HCT116 (cell line): ENCODE measurements at regions not wholly inside any gene's neighbourhood (a gene's known extent, or its start where the extent isn't known, plus 50 kb on each side); places are given as distances from the start of the nearest gene placed in this dataset.
"Not testable (repeated sequence)": the region's sequence is repeated elsewhere in the genome, so short reads cannot be mapped to it uniquely, and the experiment has no call there.

Experiments
- ATAC-seq: fragments of 200-7000 bp; cut with Tn5 transposase; 2 replicates; pipeline ENCODE4 v1.9.1; 2020; ENCODE audit warnings: mild to moderate bottlenecking, moderate library complexity
- BruUV-seq: library from RNA; stranded (reverse); fragments of 400-500 nt; replicated peaks from 2 replicates; lab custom pipeline; 2021; lab: Mats Ljungman, UMichigan
- CTCF ChIA-PET: fragments of 300-600 bp; sonication (Branson Sonifier 250); formaldehyde crosslinking; loops from one replicate; lab custom pipeline; 2021; ENCODE audit warnings: antibody characterized with exemption; lab: Charles Lee
- POLR2A ChIA-PET: fragments of 300-600, 350-600 bp; sonication (Branson Sonifier 250); formaldehyde crosslinking; loops from one replicate; lab custom pipeline; 2021; ENCODE audit warnings: antibody characterized with exemption; lab: Charles Lee
- RAD21 ChIA-PET, 2 experiments: fragments of 300-600 bp; sonication (Branson Sonifier 250); formaldehyde crosslinking; loops; one replicate each; lab custom pipeline; 2023; ENCODE audit warnings: low total read pairs in 2 of 2; ENCODE audit not compliant: uncharacterized antibody in 2 of 2, unreplicated experiment in 2 of 2, low non-redundant PET in 1 of 2; lab: Charles Lee
- DNase-seq: peaks from one replicate; pipeline ENCODE4 v3.0.0-alpha.2; 2010; ENCODE audit warnings: low read depth, low spot score
- H2AFZ ChIP-seq: fragments of 200-600 bp; shearing (Covaris generic), sonication (generic); 2 replicates; pipeline ENCODE4 v1.6.1; 2017; ENCODE audit warnings: low read depth, mixed run types, mixed read lengths, antibody characterized with exemption, low read length; ENCODE audit not compliant: poor library complexity, severe bottlenecking
- H3K27ac ChIP-seq: 2 replicates; pipeline ENCODE4 v1.5.1; 2012; ENCODE audit warnings: low read depth, low read length
- H3K27me3 ChIP-seq: fragments of 200-600 bp; sonication (generic); 2 replicates; pipeline ENCODE4 v1.6.1; 2016; ENCODE audit warnings: mixed run types, low read length, mixed read lengths; ENCODE audit not compliant: insufficient read depth
- H3K36me3 ChIP-seq, 2 experiments: fragments of 200-500 bp in 1 of 2; fragments of 200-600 bp in 1 of 2; sonication (Bioruptor generic) in 1 of 2; sonication (generic) in 1 of 2; 2 replicates each; pipeline versions ENCODE4 v1.5.1 to v1.6.1; 2014 to 2016; ENCODE audit warnings: low read length in 2 of 2, inconsistent platforms in 1 of 2, mixed read lengths in 1 of 2, mixed run types in 1 of 2; ENCODE audit not compliant: insufficient read depth in 2 of 2, control insufficient read depth in 1 of 2
- H3K4me1 ChIP-seq, 2 experiments: fragments of 200-600 bp in 1 of 2; sonication (generic) in 1 of 2; 2 replicates each; pipeline versions ENCODE4 v1.5.1 to v1.6.1; 2012 to 2017; ENCODE audit warnings: low read length in 2 of 2, inconsistent platforms in 1 of 2, mild to moderate bottlenecking in 1 of 2, mixed read lengths in 1 of 2, mixed run types in 1 of 2, moderate library complexity in 1 of 2; ENCODE audit not compliant: insufficient read depth in 2 of 2, control insufficient read depth in 1 of 2
- H3K4me2 ChIP-seq: fragments of 200-600 bp; sonication (generic); 2 replicates; pipeline ENCODE4 v1.6.1; 2017; ENCODE audit warnings: mixed run types, low read length, mixed read lengths
- H3K4me3 ChIP-seq, 2 experiments: fragments of 200-600 bp in 1 of 2; sonication (generic) in 1 of 2; replicated peaks in 1 of 2; 2 replicates each; pipeline ENCODE4 v1.5.1; 2011 to 2016; ENCODE audit warnings: low read length in 2 of 2, control low read depth in 1 of 2, low read depth in 1 of 2, mild to moderate bottlenecking in 1 of 2, mixed read lengths in 1 of 2, mixed run types in 1 of 2
- H3K79me2 ChIP-seq: fragments of 200-600 bp; sonication (generic); 2 replicates; pipeline ENCODE4 v1.6.1; 2017; ENCODE audit warnings: mild to moderate bottlenecking, mixed run types, low read length, moderate library complexity, mixed read lengths; ENCODE audit not compliant: insufficient read depth
- H3K9ac ChIP-seq: fragments of 200-600 bp; sonication (generic); 2 replicates; pipeline ENCODE4 v1.6.1; 2016; ENCODE audit warnings: low read length, mixed read lengths
- H3K9me2 ChIP-seq: fragments of 200-600 bp; sonication (generic), shearing (Covaris generic); 2 replicates; pipeline ENCODE4 v1.6.1; 2017; ENCODE audit warnings: mixed run types, mild to moderate bottlenecking, moderate library complexity; ENCODE audit not compliant: insufficient read depth
- H3K9me3 ChIP-seq, 2 experiments: fragments of 200-500 bp in 1 of 2; fragments of 200-600 bp in 1 of 2; sonication (Bioruptor generic) in 1 of 2; sonication (generic) in 1 of 2; 2 replicates each; pipeline ENCODE4 v1.6.1; 2014 to 2017; ENCODE audit warnings: low read length in 2 of 2, mixed read lengths in 2 of 2, inconsistent platforms in 1 of 2, low read depth in 1 of 2, mild to moderate bottlenecking in 1 of 2, mixed run types in 1 of 2, moderate library complexity in 1 of 2; ENCODE audit not compliant: control insufficient read depth in 1 of 2, insufficient read depth in 1 of 2
- H4K20me1 ChIP-seq: fragments of 200-600 bp; sonication (generic), shearing (Covaris generic); 2 replicates; pipeline ENCODE4 v1.6.1; 2017; ENCODE audit warnings: mixed run types, mild to moderate bottlenecking, moderate library complexity; ENCODE audit not compliant: insufficient read depth
- ELF1 ChIP-seq: IDR thresholded peaks from 2 replicates; pipeline ENCODE4 v1.6.1; 2012; ENCODE audit warnings: low read depth, borderline replicate concordance
- EZH2 ChIP-seq: fragments of 200-600 bp; sonication (generic); IDR thresholded peaks from 2 replicates; pipeline ENCODE4 v1.6.1; 2017; ENCODE audit warnings: antibody characterized with exemption, mixed run types
- EZH2phosphoT487 ChIP-seq: fragments of 200-600 bp; IDR thresholded peaks from 2 replicates; pipeline ENCODE4 v1.6.1; 2018; ENCODE audit warnings: antibody characterized with exemption, borderline replicate concordance
- POLR2AphosphoS5 ChIP-seq: IDR thresholded peaks from 2 replicates; pipeline ENCODE4 v1.6.1; 2011; ENCODE audit warnings: mild to moderate bottlenecking, low read depth, low read length, moderate library complexity
- RAD21 ChIP-seq: IDR thresholded peaks from 2 replicates; pipeline ENCODE4 v1.6.1; 2012; ENCODE audit warnings: low read depth, mild to moderate bottlenecking
- SIN3A ChIP-seq: IDR thresholded peaks from 2 replicates; pipeline ENCODE4 v1.6.1; 2012; ENCODE audit warnings: low read depth
- intact Hi-C: fragments of 100-400 bp; cut with micrococcal nuclease; formaldehyde crosslinking; loops from 2 replicates; pipeline ENCODE4 v1.10.0; 2022
- TF ChIP-seq, protein P1 (sequence below): IDR thresholded peaks from 2 replicates; pipeline ENCODE4 v1.6.1; 2011; ENCODE audit warnings: mild to moderate bottlenecking, low read length, moderate library complexity; ENCODE audit not compliant: insufficient replicate concordance; ENCODE audit errors: extremely low read depth
- TF ChIP-seq, protein P2 (sequence below), 3 experiments: fragments of 200-600 bp in 1 of 3; sonication (generic) in 1 of 3; IDR thresholded peaks in 2 of 3; conservative IDR thresholded peaks in 1 of 3; 2 replicates each; pipeline ENCODE4 v1.5.1; 2012 to 2017; ENCODE audit warnings: low read depth in 2 of 3, low read length in 2 of 3, antibody characterized with exemption in 1 of 3, borderline replicate concordance in 1 of 3, control low read depth in 1 of 3, mild to moderate bottlenecking in 1 of 3, mixed read lengths in 1 of 3, mixed run types in 1 of 3, moderate library complexity in 1 of 3; ENCODE audit not compliant: insufficient read depth in 1 of 3

DNA sequence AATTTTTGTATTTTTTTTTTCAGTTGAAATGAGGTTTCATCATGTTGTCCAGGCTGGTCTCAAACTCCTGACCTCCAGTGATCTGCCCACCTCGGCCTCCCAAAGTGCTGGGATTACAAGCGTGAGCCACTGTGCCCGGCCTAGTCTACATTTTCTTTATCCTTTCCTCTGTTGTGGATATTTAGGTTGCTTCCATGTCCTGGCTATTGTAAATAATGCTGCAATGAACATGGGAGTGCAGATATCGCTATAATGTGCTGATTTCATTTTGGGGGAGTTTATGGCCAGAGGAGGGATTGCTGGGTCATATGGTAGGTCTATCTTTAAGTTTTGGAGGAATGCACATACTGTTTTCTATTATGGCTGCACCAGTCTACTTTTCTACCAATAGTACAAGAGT, 58.9 kb upstream of the SYT9 start:
- CTCF ChIA-PET, BruUV-seq, POLR2A ChIA-PET, intact Hi-C loops, H3K36me3 ChIP-seq, DNase-seq, H3K4me3 ChIP-seq, H3K9me2 ChIP-seq, H2AFZ ChIP-seq, RAD21 ChIA-PET, H3K27ac ChIP-seq, H4K20me1 ChIP-seq, H3K4me2 ChIP-seq, H3K9me3 ChIP-seq, H3K4me1 ChIP-seq, H3K9ac ChIP-seq, H3K79me2 ChIP-seq, ATAC-seq: not testable (repeated sequence)
- peaks cover 11% of the 10 kb centered on the region for H3K27me3 ChIP-seq

DNA sequence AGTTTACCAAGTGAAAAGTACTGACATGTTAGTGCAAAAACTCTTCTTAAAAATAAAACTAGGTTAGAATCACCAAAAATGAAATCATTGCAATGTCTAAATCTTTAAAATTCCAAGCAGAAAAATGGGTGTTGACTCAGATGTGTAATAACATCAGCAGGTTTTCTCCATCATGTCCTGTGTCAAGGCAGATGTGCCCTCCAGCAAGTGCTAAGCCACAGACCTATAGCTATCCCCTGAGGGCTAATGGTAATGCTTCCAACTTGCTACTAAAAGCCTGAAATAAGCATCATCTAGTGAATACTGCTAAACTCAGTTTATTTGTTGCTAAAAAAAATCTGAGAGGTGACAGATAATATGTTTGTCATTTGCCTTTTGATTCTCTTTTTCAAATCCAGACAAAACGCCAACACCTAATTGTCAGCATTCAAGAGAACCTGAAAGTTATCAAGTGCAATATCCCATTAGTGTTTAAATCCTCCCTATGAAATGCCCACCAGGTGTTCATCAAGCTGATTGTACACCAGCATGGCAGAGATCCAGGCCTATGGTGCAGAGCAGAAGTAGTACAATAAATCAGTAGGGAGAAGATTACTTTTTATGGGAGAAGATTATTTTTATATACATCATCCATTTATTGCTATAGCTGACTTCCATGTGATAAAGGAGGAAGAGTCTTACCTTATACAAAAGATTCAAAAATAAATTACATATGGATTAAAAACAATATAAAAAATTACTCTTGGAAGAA, 55.1 kb upstream of the SYT9 start:
- Histone ChIP-seq H4K20me1 (no peaks in the 10 kb centered on the region), H3K4me2 (no peak overlapping the region), H2AFZ (no peak overlapping the region), H3K27me3 (peaks cover 12% of the 10 kb centered on the region), H3K9me2 (no peaks in the 10 kb centered on the region), H3K36me3 (no peaks in the 10 kb centered on the region), H3K27ac (no peak overlapping the region), H3K9me3 (no peaks in the 10 kb centered on the region), H3K4me3 (no peak overlapping the region), H3K4me1 (no peaks in the 10 kb centered on the region), H3K79me2 (no peaks in the 10 kb centered on the region), H3K9ac (no peak overlapping the region)
- CTCF ChIA-PET = interaction anchor here (0.7 kb wide), 1 partner anchor 213 kb away, joined by 3 read pairs; no protein-coding TSS in a partner anchor
- no peak for ATAC-seq
- POLR2A ChIA-PET = no interaction called here
- BruUV-seq = no TSS peak
- RAD21 ChIA-PET = no interaction called here
- TF ChIP-seq RAD21 (no peak), EZH2phosphoT487 (no peak), ELF1 (no peak), POLR2AphosphoS5 (no peak), SIN3A (no peak), EZH2 (no peak)
- TF ChIP-seq, protein P1, sequence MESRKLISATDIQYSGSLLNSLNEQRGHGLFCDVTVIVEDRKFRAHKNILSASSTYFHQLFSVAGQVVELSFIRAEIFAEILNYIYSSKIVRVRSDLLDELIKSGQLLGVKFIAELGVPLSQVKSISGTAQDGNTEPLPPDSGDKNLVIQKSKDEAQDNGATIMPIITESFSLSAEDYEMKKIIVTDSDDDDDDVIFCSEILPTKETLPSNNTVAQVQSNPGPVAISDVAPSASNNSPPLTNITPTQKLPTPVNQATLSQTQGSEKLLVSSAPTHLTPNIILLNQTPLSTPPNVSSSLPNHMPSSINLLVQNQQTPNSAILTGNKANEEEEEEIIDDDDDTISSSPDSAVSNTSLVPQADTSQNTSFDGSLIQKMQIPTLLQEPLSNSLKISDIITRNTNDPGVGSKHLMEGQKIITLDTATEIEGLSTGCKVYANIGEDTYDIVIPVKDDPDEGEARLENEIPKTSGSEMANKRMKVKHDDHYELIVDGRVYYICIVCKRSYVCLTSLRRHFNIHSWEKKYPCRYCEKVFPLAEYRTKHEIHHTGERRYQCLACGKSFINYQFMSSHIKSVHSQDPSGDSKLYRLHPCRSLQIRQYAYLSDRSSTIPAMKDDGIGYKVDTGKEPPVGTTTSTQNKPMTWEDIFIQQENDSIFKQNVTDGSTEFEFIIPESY = no peak
- TF ChIP-seq, protein P2, sequence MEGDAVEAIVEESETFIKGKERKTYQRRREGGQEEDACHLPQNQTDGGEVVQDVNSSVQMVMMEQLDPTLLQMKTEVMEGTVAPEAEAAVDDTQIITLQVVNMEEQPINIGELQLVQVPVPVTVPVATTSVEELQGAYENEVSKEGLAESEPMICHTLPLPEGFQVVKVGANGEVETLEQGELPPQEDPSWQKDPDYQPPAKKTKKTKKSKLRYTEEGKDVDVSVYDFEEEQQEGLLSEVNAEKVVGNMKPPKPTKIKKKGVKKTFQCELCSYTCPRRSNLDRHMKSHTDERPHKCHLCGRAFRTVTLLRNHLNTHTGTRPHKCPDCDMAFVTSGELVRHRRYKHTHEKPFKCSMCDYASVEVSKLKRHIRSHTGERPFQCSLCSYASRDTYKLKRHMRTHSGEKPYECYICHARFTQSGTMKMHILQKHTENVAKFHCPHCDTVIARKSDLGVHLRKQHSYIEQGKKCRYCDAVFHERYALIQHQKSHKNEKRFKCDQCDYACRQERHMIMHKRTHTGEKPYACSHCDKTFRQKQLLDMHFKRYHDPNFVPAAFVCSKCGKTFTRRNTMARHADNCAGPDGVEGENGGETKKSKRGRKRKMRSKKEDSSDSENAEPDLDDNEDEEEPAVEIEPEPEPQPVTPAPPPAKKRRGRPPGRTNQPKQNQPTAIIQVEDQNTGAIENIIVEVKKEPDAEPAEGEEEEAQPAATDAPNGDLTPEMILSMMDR (IDR thresholded peaks at IDR 0.05 in 2 of 3, conservative IDR thresholded peaks at IDR 0.05 in 1 of 3; ENCODE audit: borderline replicate concordance in 1 of 3, insufficient read depth in 1 of 3, low read depth in 2 of 3, low read length in 2 of 3) = no peak
- intact Hi-C loops = no loop called here
- DNase-seq = no peak
